GM23248 (cell line): ENCODE measurements at regions not wholly inside any gene's neighbourhood (a gene's known extent, or its start where the extent isn't known, plus 50 kb on each side); places are given as distances from the start of the nearest gene placed in this dataset.

Experiments
- EZH2 ChIP-seq: fragments of 200-600 bp; sonication (generic); IDR thresholded peaks from 2 replicates; pipeline ENCODE4 v1.6.1; 2018; ENCODE audit warnings: antibody characterized with exemption, mild to moderate bottlenecking; ENCODE audit not compliant: insufficient read depth, poor library complexity, severe bottlenecking
- EZH2phosphoT487 ChIP-seq: fragments of 200-600 bp; sonication (generic); IDR thresholded peaks from 2 replicates; pipeline ENCODE4 v1.6.1; 2018; ENCODE audit warnings: antibody characterized with exemption, moderate library complexity, mild to moderate bottlenecking, low read depth; ENCODE audit not compliant: insufficient read depth

GRCh38 chr2:106953779-106954178, 67.8 kb upstream of the ST6GAL2 start:
- TF ChIP-seq EZH2phosphoT487 (no peak), EZH2 (no peak)
